ENCODE measurements at regions not wholly inside any gene's neighbourhood (a gene's known extent, or its start where the extent isn't known, plus 50 kb on each side); places are given as distances from the start of the nearest gene placed in this dataset.

DNA sequence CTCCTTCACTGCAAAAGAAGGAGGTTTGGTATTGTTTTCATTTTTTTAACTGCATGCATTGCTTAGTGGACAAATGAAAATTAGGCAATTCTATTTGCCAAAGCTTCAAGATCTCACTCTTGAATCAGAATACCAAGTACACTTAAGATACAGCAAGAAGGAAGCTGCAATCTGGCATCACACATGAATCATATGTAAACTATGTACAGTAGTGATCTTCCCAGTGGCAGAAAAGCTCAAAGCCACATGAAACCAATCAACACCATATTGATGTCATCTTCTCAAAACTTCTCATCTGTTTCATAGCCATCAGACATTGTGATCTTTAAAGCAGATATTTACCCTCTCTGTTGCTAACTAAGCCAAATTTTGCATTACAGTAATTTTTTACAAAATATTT is 550.1 kb downstream of the LTN1 start:
- TF ChIP-seq POLR2A (IDR thresholded peaks at IDR 0.05) = no peak
- TF ChIP-seq, protein P1, sequence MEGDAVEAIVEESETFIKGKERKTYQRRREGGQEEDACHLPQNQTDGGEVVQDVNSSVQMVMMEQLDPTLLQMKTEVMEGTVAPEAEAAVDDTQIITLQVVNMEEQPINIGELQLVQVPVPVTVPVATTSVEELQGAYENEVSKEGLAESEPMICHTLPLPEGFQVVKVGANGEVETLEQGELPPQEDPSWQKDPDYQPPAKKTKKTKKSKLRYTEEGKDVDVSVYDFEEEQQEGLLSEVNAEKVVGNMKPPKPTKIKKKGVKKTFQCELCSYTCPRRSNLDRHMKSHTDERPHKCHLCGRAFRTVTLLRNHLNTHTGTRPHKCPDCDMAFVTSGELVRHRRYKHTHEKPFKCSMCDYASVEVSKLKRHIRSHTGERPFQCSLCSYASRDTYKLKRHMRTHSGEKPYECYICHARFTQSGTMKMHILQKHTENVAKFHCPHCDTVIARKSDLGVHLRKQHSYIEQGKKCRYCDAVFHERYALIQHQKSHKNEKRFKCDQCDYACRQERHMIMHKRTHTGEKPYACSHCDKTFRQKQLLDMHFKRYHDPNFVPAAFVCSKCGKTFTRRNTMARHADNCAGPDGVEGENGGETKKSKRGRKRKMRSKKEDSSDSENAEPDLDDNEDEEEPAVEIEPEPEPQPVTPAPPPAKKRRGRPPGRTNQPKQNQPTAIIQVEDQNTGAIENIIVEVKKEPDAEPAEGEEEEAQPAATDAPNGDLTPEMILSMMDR (IDR thresholded peaks at IDR 0.05) = no peak

Measured in uterus (tissue), 2 donors.